SK-N-SH treated with all-trans-retinoic acid at 6 μM for 48 hours (cell line): ENCODE measurements at regions not wholly inside any gene's neighbourhood (a gene's known extent, or its start where the extent isn't known, plus 50 kb on each side); places are given as distances from the start of the nearest gene placed in this dataset.

Source experiments
- ATAC-seq: fragments of 200-7000 bp; cut with Tn5 transposase; 3 replicates; pipeline ENCODE4 v1.9.1; 2020; ENCODE audit warnings: mild to moderate bottlenecking, moderate library complexity
- ARNTL ChIP-seq: fragments of 450-650 bp; formaldehyde crosslinking; IDR thresholded peaks from 2 replicates; pipeline ENCODE4 v1.5.0; 2020; ENCODE audit warnings: low read depth, mild to moderate bottlenecking, moderate library complexity, borderline replicate concordance
- BACH2 ChIP-seq: fragments of 250-450 bp; sonication (Bioruptor Pico); IDR thresholded peaks from 2 replicates; pipeline ENCODE4 v1.9.0; 2021; ENCODE audit warnings: mild to moderate bottlenecking, borderline replicate concordance
- CSDC2 ChIP-seq: fragments of 250-450 bp; sonication (Bioruptor Pico); IDR thresholded peaks from 2 replicates; pipeline ENCODE4 v1.5.0; 2020; ENCODE audit warnings: mild to moderate bottlenecking, moderate library complexity
- CSRNP3 ChIP-seq: fragments of 250-450 bp; sonication (Bioruptor Pico); IDR thresholded peaks from 2 replicates; pipeline ENCODE4 v1.5.1; 2021; ENCODE audit warnings: mild to moderate bottlenecking, moderate library complexity
- ESRRG ChIP-seq: fragments of 250-450 bp; sonication (Bioruptor Pico); IDR thresholded peaks from 2 replicates; pipeline ENCODE4 v1.6.1; 2021; ENCODE audit warnings: mild to moderate bottlenecking
- ISL1 ChIP-seq: fragments of 250-450 bp; sonication (Bioruptor Pico); IDR thresholded peaks from 2 replicates; pipeline ENCODE4 v2.1.2; 2022; ENCODE audit warnings: mild to moderate bottlenecking, moderate library complexity
- OSR1 ChIP-seq: fragments of 250-450 bp; sonication (Bioruptor Pico); IDR thresholded peaks from 2 replicates; pipeline ENCODE4 v1.8.0; 2022; ENCODE audit warnings: moderate library complexity, mild to moderate bottlenecking, inconsistent platforms
- PPARA ChIP-seq: fragments of 250-450 bp; sonication (Bioruptor Pico); IDR thresholded peaks from 2 replicates; pipeline ENCODE4 v1.5.0; 2020; ENCODE audit warnings: mild to moderate bottlenecking, borderline replicate concordance
- SNAI2 ChIP-seq: fragments of 250-450 bp; sonication (Bioruptor Pico); IDR thresholded peaks from 2 replicates; pipeline ENCODE4 v1.5.0; 2020; ENCODE audit warnings: mild to moderate bottlenecking, moderate library complexity
- TCF4 ChIP-seq: fragments of 250-450 bp; sonication (Bioruptor Pico); IDR thresholded peaks from 2 replicates; pipeline ENCODE4 v1.8.0; 2021; ENCODE audit warnings: mild to moderate bottlenecking, moderate library complexity, borderline replicate concordance
- TOX ChIP-seq: fragments of 250-450 bp; sonication (Bioruptor Pico); IDR thresholded peaks from 2 replicates; pipeline ENCODE4 v1.8.0; 2021; ENCODE audit warnings: mild to moderate bottlenecking, moderate library complexity, borderline replicate concordance
- ZC3H10 ChIP-seq: fragments of 250-450 bp; sonication (Bioruptor Pico); IDR thresholded peaks from 2 replicates; pipeline ENCODE4 v1.5.1; 2021; ENCODE audit warnings: mild to moderate bottlenecking, moderate library complexity
- ZFP3 ChIP-seq: fragments of 250-450 bp; sonication (Bioruptor Pico); IDR thresholded peaks from 2 replicates; pipeline ENCODE4 v1.5.0; 2020; ENCODE audit warnings: mild to moderate bottlenecking, moderate library complexity
- ZFP30 ChIP-seq: fragments of 450-650 bp; formaldehyde crosslinking; IDR thresholded peaks from 2 replicates; pipeline ENCODE4 v1.5.0; 2022; ENCODE audit warnings: mild to moderate bottlenecking, moderate library complexity
- ZNF565 ChIP-seq: fragments of 450-650 bp; formaldehyde crosslinking; conservative IDR thresholded peaks from 2 replicates; pipeline ENCODE4 v1.5.0; 2020; ENCODE audit warnings: low read depth, mild to moderate bottlenecking, moderate library complexity
- ZNF70 ChIP-seq: fragments of 450-650 bp; formaldehyde crosslinking; IDR thresholded peaks from 2 replicates; pipeline ENCODE4 v1.5.0; 2020; ENCODE audit warnings: mild to moderate bottlenecking, moderate library complexity
- TF ChIP-seq, protein P1 (sequence below): fragments of 250-450 bp; sonication (Bioruptor Pico); IDR thresholded peaks from 2 replicates; pipeline ENCODE4 v1.8.0; 2021; ENCODE audit warnings: low read depth, mild to moderate bottlenecking, moderate library complexity, borderline replicate concordance
- TF ChIP-seq, protein P2 (sequence below): fragments of 250-450 bp; sonication (Bioruptor Pico); IDR thresholded peaks from 2 replicates; pipeline ENCODE4 v1.8.0; 2020; ENCODE audit warnings: mild to moderate bottlenecking, moderate library complexity, borderline replicate concordance
- TF ChIP-seq, protein P3 (sequence below): fragments of 250-450 bp; sonication (Bioruptor Pico); IDR thresholded peaks from 2 replicates; pipeline ENCODE4 v1.5.0; 2020; ENCODE audit warnings: mild to moderate bottlenecking, moderate library complexity

DNA sequence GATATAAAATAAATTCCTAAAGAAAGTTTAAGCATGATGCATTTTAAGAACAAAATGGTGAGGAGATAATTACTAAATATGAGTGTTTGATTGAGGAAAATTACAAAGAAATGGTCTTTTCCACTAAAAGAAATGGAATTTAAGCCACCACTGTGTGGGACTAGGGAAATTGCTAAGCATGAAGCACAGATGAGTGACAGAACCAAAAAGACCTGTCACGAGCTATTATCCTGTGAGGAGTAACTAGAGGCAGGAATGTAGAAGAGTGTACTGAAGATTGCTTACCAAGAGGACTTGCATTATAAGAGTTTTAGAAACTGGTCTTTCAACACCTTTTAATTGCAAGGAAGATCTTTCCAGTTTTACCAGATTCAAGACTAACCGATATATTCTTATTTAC is 193.6 kb upstream of the PRR16 start:
- no peak for TF ChIP-seq ZNF70
- TF ChIP-seq, protein P1, sequence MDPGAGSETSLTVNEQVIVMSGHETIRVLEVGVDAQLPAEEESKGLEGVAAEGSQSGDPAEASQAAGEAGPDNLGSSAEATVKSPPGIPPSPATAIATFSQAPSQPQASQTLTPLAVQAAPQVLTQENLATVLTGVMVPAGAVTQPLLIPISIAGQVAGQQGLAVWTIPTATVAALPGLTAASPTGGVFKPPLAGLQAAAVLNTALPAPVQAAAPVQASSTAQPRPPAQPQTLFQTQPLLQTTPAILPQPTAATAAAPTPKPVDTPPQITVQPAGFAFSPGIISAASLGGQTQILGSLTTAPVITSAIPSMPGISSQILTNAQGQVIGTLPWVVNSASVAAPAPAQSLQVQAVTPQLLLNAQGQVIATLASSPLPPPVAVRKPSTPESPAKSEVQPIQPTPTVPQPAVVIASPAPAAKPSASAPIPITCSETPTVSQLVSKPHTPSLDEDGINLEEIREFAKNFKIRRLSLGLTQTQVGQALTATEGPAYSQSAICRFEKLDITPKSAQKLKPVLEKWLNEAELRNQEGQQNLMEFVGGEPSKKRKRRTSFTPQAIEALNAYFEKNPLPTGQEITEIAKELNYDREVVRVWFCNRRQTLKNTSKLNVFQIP: no peak
- TF ChIP-seq ZNF565 (CRISPR knock-in tag): no peak
- no peak for TF ChIP-seq CSDC2
- no peak for TF ChIP-seq ZFP3 (CRISPR knock-in tag)
- TF ChIP-seq TCF4 (CRISPR knock-in tag): no peak
- TF ChIP-seq ARNTL (CRISPR knock-in tag): no peak
- TF ChIP-seq, protein P2, sequence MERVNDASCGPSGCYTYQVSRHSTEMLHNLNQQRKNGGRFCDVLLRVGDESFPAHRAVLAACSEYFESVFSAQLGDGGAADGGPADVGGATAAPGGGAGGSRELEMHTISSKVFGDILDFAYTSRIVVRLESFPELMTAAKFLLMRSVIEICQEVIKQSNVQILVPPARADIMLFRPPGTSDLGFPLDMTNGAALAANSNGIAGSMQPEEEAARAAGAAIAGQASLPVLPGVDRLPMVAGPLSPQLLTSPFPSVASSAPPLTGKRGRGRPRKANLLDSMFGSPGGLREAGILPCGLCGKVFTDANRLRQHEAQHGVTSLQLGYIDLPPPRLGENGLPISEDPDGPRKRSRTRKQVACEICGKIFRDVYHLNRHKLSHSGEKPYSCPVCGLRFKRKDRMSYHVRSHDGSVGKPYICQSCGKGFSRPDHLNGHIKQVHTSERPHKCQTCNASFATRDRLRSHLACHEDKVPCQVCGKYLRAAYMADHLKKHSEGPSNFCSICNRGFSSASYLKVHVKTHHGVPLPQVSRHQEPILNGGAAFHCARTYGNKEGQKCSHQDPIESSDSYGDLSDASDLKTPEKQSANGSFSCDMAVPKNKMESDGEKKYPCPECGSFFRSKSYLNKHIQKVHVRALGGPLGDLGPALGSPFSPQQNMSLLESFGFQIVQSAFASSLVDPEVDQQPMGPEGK: no peak
- TF ChIP-seq CSRNP3: no peak
- no peak for TF ChIP-seq ZFP30 (CRISPR knock-in tag)
- TF ChIP-seq OSR1 (CRISPR knock-in tag): no peak
- TF ChIP-seq ISL1 (CRISPR knock-in tag): no peak
- TF ChIP-seq BACH2 (CRISPR knock-in tag): no peak
- no peak for ATAC-seq

DNA sequence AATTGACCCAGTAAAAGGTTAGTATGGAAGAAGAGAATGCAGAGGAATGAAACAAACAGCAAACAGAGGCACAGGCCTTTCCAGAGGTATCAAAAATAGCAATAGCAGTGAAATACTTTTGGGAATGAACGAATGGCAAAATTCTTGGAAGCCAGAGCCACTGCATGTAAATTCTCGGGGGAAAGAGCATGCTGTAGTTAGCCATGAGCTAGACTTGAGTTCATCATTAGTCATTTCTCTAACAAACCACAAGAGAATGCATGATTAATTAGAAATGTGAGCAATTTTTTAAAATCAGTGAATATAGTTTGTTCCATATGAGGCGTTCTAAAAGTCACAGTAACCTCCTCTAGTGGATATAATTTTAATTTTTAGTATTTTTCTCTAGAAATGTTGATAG is 170.3 kb upstream of the PRR16 start:
- TF ChIP-seq CSRNP3 (no peak), ZNF565 (CRISPR knock-in tag) (no peak)
- peak; percentile 79 for ATAC-seq

GRCh38 chr5:120297616-120298015 is 166.5 kb upstream of the PRR16 start:
- TF ChIP-seq OSR1 (CRISPR knock-in tag): no peak
- no peak for TF ChIP-seq ZFP30 (CRISPR knock-in tag)
- no peak for TF ChIP-seq ARNTL (CRISPR knock-in tag)
- TF ChIP-seq ZFP3 (CRISPR knock-in tag): no peak
- no peak for TF ChIP-seq TOX
- TF ChIP-seq, protein P3, sequence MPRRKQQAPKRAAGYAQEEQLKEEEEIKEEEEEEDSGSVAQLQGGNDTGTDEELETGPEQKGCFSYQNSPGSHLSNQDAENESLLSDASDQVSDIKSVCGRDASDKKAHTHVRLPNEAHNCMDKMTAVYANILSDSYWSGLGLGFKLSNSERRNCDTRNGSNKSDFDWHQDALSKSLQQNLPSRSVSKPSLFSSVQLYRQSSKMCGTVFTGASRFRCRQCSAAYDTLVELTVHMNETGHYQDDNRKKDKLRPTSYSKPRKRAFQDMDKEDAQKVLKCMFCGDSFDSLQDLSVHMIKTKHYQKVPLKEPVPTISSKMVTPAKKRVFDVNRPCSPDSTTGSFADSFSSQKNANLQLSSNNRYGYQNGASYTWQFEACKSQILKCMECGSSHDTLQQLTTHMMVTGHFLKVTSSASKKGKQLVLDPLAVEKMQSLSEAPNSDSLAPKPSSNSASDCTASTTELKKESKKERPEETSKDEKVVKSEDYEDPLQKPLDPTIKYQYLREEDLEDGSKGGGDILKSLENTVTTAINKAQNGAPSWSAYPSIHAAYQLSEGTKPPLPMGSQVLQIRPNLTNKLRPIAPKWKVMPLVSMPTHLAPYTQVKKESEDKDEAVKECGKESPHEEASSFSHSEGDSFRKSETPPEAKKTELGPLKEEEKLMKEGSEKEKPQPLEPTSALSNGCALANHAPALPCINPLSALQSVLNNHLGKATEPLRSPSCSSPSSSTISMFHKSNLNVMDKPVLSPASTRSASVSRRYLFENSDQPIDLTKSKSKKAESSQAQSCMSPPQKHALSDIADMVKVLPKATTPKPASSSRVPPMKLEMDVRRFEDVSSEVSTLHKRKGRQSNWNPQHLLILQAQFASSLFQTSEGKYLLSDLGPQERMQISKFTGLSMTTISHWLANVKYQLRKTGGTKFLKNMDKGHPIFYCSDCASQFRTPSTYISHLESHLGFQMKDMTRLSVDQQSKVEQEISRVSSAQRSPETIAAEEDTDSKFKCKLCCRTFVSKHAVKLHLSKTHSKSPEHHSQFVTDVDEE: no peak
- TF ChIP-seq CSDC2: no peak
- TF ChIP-seq, protein P2: no peak
- no peak for TF ChIP-seq TCF4 (CRISPR knock-in tag)
- TF ChIP-seq ZC3H10: no peak
- no peak for TF ChIP-seq PPARA (CRISPR knock-in tag)
- TF ChIP-seq ZNF70: no peak
- TF ChIP-seq ZNF565 (CRISPR knock-in tag): no peak
- no peak for TF ChIP-seq CSRNP3
- TF ChIP-seq, protein P1: no peak
- no peak for TF ChIP-seq ESRRG (CRISPR knock-in tag)
- TF ChIP-seq BACH2 (CRISPR knock-in tag): no peak
- no peak for TF ChIP-seq SNAI2 (CRISPR knock-in tag)
- ATAC-seq: no peak
